BE2C (cell line): ENCODE measurements at regions not wholly inside any gene's neighbourhood (a gene's known extent, or its start where the extent isn't known, plus 50 kb on each side); places are given as distances from the start of the nearest gene placed in this dataset.

Experiments used
- DNase-seq: peaks from one replicate; pipeline ENCODE4 v3.0.0-alpha.2; 2020
- H3K27me3 ChIP-seq: fragments of 250-450 bp; sonication (Bioruptor Pico); 2 replicates; pipeline ENCODE4 v1.5.1; 2020; ENCODE audit warnings: mild to moderate bottlenecking
- H3K36me3 ChIP-seq: fragments of 250-450 bp; sonication (Bioruptor Pico); 2 replicates; pipeline ENCODE4 v1.5.1; 2020; ENCODE audit warnings: mild to moderate bottlenecking
- H3K4me1 ChIP-seq: fragments of 250-450 bp; sonication (Bioruptor Pico); 2 replicates; pipeline ENCODE4 v1.5.1; 2020
- H3K4me3 ChIP-seq: 2 replicates; pipeline ENCODE4 v1.5.1; 2011; ENCODE audit warnings: low read depth, low read length
- H3K9me3 ChIP-seq: fragments of 250-450 bp; sonication (Bioruptor Pico); 2 replicates; pipeline ENCODE4 v1.5.1; 2020
- TF ChIP-seq, protein P1 (sequence below): IDR thresholded peaks from 2 replicates; pipeline ENCODE4 v1.5.1; 2012; ENCODE audit warnings: mild to moderate bottlenecking, low read depth, low read length

DNA sequence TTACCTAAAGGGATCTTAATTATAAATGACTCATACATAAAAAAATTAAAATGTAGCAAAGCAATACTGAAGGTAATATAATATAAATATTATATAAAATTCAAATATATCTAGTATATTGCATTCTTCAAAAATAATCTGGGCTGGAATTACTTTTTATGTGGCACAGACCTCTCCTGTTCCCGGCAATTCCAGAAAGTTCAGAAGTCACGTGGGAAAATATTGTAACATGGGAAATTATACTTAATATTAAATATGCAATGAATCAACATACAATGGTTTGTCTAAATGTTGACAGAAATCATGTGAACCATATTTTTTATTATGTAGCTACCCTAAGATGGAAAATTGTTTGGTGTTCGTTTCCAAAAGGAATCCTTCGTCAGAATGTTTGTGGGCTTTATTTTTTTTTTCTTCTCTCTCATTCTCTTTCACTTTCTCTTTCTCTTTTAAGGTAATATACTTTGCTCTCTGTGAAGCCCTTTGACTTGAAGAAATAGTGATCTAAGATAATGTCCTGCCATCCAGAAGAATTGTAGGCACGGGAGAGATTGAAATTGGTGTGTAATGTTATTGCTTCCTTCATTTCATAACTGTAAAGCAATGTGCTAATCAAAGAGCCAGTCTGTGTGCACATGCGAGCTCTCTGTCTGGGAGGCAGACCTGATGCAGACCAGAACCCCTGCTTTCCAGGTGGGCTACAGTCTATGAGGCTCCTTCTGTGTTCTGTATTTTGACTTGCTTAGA is 559.4 kb downstream of the NR2F2 start:
- no peak for DNase-seq
- H3K9me3 ChIP-seq = no peaks in the 10 kb centered on the region
- H3K27me3 ChIP-seq = no peaks in the 10 kb centered on the region; the same call in 1 of the 2 replicates
- no peak overlapping the region for H3K4me3 ChIP-seq
- H3K36me3 ChIP-seq = no peaks in the 10 kb centered on the region
- TF ChIP-seq, protein P1, sequence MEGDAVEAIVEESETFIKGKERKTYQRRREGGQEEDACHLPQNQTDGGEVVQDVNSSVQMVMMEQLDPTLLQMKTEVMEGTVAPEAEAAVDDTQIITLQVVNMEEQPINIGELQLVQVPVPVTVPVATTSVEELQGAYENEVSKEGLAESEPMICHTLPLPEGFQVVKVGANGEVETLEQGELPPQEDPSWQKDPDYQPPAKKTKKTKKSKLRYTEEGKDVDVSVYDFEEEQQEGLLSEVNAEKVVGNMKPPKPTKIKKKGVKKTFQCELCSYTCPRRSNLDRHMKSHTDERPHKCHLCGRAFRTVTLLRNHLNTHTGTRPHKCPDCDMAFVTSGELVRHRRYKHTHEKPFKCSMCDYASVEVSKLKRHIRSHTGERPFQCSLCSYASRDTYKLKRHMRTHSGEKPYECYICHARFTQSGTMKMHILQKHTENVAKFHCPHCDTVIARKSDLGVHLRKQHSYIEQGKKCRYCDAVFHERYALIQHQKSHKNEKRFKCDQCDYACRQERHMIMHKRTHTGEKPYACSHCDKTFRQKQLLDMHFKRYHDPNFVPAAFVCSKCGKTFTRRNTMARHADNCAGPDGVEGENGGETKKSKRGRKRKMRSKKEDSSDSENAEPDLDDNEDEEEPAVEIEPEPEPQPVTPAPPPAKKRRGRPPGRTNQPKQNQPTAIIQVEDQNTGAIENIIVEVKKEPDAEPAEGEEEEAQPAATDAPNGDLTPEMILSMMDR = no peak
- H3K4me1 ChIP-seq = no peaks in the 10 kb centered on the region

GRCh38 chr15:96891046-96891445 is 560.5 kb downstream of the NR2F2 start:
- DNase-seq = no peak
- Histone ChIP-seq H3K4me3 (no peak overlapping the region), H3K36me3 (no peaks in the 10 kb centered on the region), H3K4me1 (no peaks in the 10 kb centered on the region), H3K9me3 (no peaks in the 10 kb centered on the region), H3K27me3 (no peaks in the 10 kb centered on the region; the same call in 1 of the 2 replicates)
- TF ChIP-seq, protein P1 = no peak

DNA sequence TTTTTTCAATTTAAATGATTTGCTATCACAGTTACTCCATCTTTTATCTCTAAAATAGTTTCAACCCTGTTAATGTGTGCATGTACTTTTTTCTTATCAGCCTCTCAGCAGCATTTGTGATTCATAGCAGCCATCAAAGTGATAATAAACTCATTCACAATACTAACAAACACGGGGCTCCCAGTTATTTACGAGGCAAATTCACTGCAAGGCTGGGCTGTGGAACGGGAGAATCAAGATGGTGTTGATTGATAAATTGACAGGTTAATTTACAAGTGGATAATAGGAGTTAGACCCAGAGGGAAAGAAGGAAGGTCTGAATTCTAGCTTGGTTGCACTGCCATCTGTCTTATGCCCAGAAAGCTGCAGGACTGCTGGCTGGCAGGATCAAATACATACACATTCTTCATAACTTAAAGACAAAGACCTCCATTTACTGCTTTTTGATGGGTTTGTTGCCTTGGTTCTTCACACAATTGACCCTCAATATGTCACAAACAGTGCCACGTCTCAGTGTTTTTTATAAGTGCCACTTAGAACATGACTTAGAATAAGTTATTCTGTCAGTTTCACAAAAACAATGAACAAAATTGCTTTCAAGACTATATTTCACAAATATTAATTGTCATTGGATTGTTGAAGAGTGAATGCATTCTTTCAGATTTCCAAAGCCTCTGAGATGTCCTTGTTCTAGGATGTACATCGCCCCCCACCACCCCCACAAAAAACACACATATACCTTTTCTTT is 562.8 kb downstream of the NR2F2 start:
- no peak for DNase-seq
- no peaks in the 10 kb centered on the region for H3K36me3 ChIP-seq

DNA sequence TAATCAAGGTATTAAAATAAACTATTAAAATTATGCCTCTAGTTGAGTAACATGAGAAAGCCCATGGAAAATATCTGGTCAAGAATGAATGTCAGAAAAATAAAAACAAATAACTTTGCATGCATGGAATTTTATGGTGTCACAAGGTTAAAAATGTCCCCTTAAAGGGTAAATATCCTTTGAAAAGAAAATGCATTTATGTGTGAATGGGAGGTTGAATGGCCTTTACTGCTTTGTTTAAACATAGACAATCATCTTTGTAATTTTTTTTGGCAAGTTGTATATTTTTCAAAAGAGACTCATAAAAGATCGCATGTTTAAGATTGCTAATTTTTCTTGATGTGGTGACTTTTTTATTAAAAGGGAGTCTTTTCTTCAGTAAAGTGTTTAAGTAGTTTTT is 564.2 kb downstream of the NR2F2 start:
- TF ChIP-seq, protein P1 = no peak

More for the DNA sequence above, 562.8 kb downstream of the NR2F2 start:
- H3K4me1 ChIP-seq = no peaks in the 10 kb centered on the region
- H3K9me3 ChIP-seq = no peaks in the 10 kb centered on the region
- no peaks in the 10 kb centered on the region; the same call in 1 of the 2 replicates for H3K27me3 ChIP-seq
- no peak overlapping the region for H3K4me3 ChIP-seq
- TF ChIP-seq, protein P1 = peak; percentile 31; the same call in 1 of the 2 replicates

GRCh38 chr15:96896766-96897165 is 566.3 kb downstream of the NR2F2 start:
- Histone ChIP-seq H3K4me1 (no peaks in the 10 kb centered on the region), H3K36me3 (no peaks in the 10 kb centered on the region), H3K9me3 (no peaks in the 10 kb centered on the region), H3K27me3 (no peaks in the 10 kb centered on the region), H3K4me3 (no peak overlapping the region)
- TF ChIP-seq, protein P1 = no peak
- no peak for DNase-seq

More for the DNA sequence above, 564.2 kb downstream of the NR2F2 start:
- Histone ChIP-seq H3K4me3 (no peak overlapping the region), H3K27me3 (no peaks in the 10 kb centered on the region), H3K4me1 (no peaks in the 10 kb centered on the region), H3K9me3 (no peaks in the 10 kb centered on the region), H3K36me3 (no peaks in the 10 kb centered on the region)
- DNase-seq = no peak

GRCh38 chr15:96914081-96914480 is 583.6 kb downstream of the NR2F2 start:
- Histone ChIP-seq H3K4me3 (no peak overlapping the region), H3K27me3 (no peaks in the 10 kb centered on the region), H3K36me3 (no peaks in the 10 kb centered on the region), H3K4me1 (no peaks in the 10 kb centered on the region), H3K9me3 (no peaks in the 10 kb centered on the region)
- TF ChIP-seq, protein P1 = no peak
- no peak for DNase-seq
